ENCODE measurements at regions not wholly inside any gene's neighbourhood (a gene's known extent, or its start where the extent isn't known, plus 50 kb on each side); places are given as distances from the start of the nearest gene placed in this dataset.

DNA sequence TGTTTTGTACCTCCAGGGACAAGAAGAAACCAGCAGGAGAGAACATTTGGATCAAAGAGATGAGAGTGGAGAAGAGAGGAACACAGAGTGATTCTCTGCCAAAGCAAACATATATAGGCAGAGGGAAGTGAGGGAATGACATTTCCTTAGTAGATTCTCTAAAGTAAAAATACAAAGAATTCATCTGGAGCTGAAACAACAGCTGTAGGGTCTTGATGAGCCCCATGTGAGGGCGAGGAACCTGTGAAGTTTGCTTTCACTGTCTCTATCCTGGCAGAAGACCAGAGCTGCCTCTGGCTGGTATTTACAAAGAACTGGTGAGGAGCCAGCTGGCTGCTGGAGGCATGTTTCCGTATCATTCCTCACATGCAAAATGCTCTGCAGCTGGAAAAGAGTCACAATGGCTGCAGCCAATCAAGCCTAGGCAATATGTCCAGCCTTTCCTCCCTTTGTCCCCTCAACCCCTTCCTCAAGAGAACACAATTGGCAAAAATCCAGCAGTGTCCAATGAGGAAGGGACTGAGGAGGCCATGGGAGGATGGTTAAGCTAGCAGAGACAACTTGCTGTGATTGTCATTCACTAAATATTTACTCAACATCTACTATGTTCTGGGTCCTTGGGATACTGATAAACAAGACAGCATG is 122.5 kb downstream of the PHLDA1 start:
- no peak overlapping the region for H3K27ac ChIP-seq (ENCODE audit: low read depth, low read length)
- H3K27me3 ChIP-seq (ENCODE audit: control insufficient read depth in 3 of 3, insufficient read depth in 3 of 3, low read length in 3 of 3): no peaks in the 10 kb centered on the region
- no peaks in the 10 kb centered on the region for H3K36me3 ChIP-seq (ENCODE audit: control insufficient read depth in 3 of 3, insufficient read depth in 3 of 3, low read length in 3 of 3)
- H3K9me3 ChIP-seq (ENCODE audit: control insufficient read depth in 3 of 3, low read length in 3 of 3): no peaks in the 10 kb centered on the region
- H3K4me3 ChIP-seq (ENCODE audit: low read length in 3 of 3): no peak overlapping the region
- no peak overlapping the region for H3K9ac ChIP-seq (ENCODE audit: low read depth in 1 of 3, low read length in 3 of 3)
- peaks cover 19 to 21% (median 20%) of the 10 kb centered on the region in 3 donors for H3K4me1 ChIP-seq (ENCODE audit: control insufficient read depth in 3 of 3, insufficient read depth in 3 of 3, low read length in 3 of 3)

DNA sequence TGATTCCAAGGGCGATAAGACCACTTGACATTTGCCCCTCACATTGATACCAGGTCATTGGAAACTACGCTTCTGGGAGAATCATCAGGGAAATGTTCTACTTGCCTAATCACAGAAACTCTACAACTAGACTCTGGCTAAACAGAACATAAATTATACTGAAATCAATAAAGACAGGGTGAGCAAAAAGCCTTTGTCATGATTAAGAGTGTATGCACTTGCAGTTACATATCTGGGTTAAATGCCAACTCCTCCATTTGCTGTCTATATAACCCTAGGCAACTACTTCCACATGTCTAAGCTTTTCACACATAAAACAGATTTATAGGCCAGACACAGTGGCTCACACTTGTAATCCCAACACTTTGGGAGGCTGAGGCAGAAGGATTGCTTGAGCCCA is 125.7 kb downstream of the PHLDA1 start:
- Histone ChIP-seq H3K9me3 (ENCODE audit: control insufficient read depth in 3 of 3, low read length in 3 of 3) (no peaks in the 10 kb centered on the region), H3K4me3 (ENCODE audit: low read length in 3 of 3) (no peak overlapping the region), H3K36me3 (ENCODE audit: control insufficient read depth in 3 of 3, insufficient read depth in 3 of 3, low read length in 3 of 3) (no peaks in the 10 kb centered on the region), H3K9ac (ENCODE audit: low read depth in 1 of 3, low read length in 3 of 3) (no peak overlapping the region), H3K4me1 (ENCODE audit: control insufficient read depth in 3 of 3, insufficient read depth in 3 of 3, low read length in 3 of 3) (peaks cover 11 to 13% (median 12%) of the 10 kb centered on the region in 3 donors), H3K27ac (ENCODE audit: low read depth, low read length) (no peak overlapping the region), H3K27me3 (ENCODE audit: control insufficient read depth in 3 of 3, insufficient read depth in 3 of 3, low read length in 3 of 3) (no peaks in the 10 kb centered on the region)

DNA sequence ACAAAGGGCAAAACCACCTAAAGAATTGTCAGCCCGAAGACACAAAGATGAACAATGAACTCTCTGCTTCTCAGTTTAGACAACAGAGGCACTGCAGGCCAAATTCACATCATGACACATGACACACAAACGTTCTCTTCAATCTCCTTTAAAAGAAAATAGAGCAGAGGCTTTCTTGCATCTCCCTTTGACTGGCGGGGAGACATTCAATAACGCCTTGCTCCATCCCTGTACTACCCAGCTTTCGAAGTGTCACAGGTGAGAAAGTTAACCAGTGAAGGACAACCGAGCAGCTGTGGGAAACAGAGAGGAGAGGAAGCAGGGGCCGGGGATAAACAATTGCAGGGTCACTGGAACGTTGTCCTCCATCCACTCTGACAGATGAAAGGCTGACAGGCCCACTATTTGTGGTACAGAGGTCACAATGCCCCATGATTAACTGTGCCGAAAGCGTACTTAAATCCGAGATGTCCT is 130.8 kb downstream of the PHLDA1 start:
- no peaks in the 10 kb centered on the region for H3K27me3 ChIP-seq (ENCODE audit: control insufficient read depth in 3 of 3, insufficient read depth in 3 of 3, low read length in 3 of 3)
- no peak overlapping the region for H3K27ac ChIP-seq (ENCODE audit: low read depth, low read length)
- H3K4me3 ChIP-seq (ENCODE audit: low read length in 3 of 3): no peak overlapping the region
- no peaks in the 10 kb centered on the region for H3K36me3 ChIP-seq (ENCODE audit: control insufficient read depth in 3 of 3, insufficient read depth in 3 of 3, low read length in 3 of 3)
- no peaks in the 10 kb centered on the region for H3K4me1 ChIP-seq (ENCODE audit: control insufficient read depth in 3 of 3, insufficient read depth in 3 of 3, low read length in 3 of 3)
- no peaks in the 10 kb centered on the region for H3K9me3 ChIP-seq (ENCODE audit: control insufficient read depth in 3 of 3, low read length in 3 of 3)
- H3K9ac ChIP-seq (ENCODE audit: low read depth in 1 of 3, low read length in 3 of 3): no peak overlapping the region

DNA sequence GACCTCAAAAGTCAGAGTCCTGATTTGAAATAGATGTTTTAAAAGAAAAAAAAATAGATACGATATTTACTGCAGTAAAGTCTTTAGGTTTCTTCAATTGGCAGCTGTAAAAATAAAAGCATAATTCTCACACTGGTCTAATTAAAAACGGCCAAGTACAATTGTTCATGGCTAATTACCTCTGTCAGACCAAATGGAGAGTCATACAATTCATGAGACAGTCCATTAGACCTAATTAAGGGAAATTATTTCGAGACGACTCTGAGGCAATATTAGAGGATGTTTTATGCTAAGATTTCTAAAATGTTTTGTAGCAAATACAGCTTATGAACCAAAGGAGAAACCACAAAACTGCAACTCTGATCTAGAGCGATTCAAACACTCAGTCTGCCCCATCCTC is 131.3 kb downstream of the PHLDA1 start:
- Histone ChIP-seq H3K9me3 (ENCODE audit: control insufficient read depth in 3 of 3, low read length in 3 of 3) (no peaks in the 10 kb centered on the region), H3K27me3 (ENCODE audit: control insufficient read depth in 3 of 3, insufficient read depth in 3 of 3, low read length in 3 of 3) (no peaks in the 10 kb centered on the region), H3K4me3 (ENCODE audit: low read length in 3 of 3) (no peak overlapping the region), H3K4me1 (ENCODE audit: control insufficient read depth in 3 of 3, insufficient read depth in 3 of 3, low read length in 3 of 3) (no peaks in the 10 kb centered on the region), H3K27ac (ENCODE audit: low read depth, low read length) (no peak overlapping the region), H3K9ac (ENCODE audit: low read depth in 1 of 3, low read length in 3 of 3) (no peak overlapping the region), H3K36me3 (ENCODE audit: control insufficient read depth in 3 of 3, insufficient read depth in 3 of 3, low read length in 3 of 3) (no peaks in the 10 kb centered on the region)

DNA sequence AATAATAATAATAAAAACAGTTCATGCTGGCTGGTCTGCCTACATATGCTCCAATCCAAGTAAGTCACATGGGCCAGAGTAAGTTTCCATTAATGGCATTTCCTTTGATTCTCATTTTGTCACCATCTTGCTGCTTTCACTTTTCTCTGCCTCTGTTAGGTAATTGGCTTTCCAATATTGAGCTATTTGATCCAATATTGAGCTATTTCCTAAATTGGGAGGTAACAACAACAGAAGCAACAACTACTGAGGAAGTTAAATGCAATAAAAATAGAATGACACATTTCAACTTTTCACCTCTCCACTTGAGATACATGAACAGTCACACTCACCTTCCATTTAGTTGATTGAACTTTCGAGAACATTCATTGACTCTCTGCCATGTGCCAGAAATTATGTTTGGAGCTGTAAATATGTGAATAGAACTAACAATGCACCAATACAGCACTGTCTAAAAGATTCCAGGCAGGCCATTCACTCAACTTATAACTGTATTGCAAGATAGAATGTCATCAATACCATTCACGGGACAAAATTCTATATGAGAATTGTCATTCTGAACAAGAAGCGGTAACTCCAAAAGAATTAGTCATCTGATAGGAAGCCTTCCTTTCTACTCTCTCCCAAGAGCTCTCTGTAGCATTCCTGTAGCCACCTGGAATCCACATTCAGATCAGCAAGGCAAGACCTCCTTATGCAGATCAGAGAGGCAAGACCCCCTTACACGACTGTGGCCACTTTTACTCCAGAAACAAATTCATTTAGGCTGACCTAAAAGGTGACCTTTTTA is 136.4 kb downstream of the PHLDA1 start:
- no peak overlapping the region for H3K27ac ChIP-seq (ENCODE audit: low read depth, low read length)
- H3K36me3 ChIP-seq (ENCODE audit: control insufficient read depth in 3 of 3, insufficient read depth in 3 of 3, low read length in 3 of 3): no peaks in the 10 kb centered on the region
- peaks cover 0 to 3% (median 0%) of the 10 kb centered on the region in 3 donors for H3K4me1 ChIP-seq (ENCODE audit: control insufficient read depth in 3 of 3, insufficient read depth in 3 of 3, low read length in 3 of 3)
- no peak overlapping the region for H3K9ac ChIP-seq (ENCODE audit: low read depth in 1 of 3, low read length in 3 of 3)
- no peaks in the 10 kb centered on the region for H3K27me3 ChIP-seq (ENCODE audit: control insufficient read depth in 3 of 3, insufficient read depth in 3 of 3, low read length in 3 of 3)
- H3K4me3 ChIP-seq (ENCODE audit: low read length in 3 of 3): no peak overlapping the region
- no peaks in the 10 kb centered on the region for H3K9me3 ChIP-seq (ENCODE audit: control insufficient read depth in 3 of 3, low read length in 3 of 3)

DNA sequence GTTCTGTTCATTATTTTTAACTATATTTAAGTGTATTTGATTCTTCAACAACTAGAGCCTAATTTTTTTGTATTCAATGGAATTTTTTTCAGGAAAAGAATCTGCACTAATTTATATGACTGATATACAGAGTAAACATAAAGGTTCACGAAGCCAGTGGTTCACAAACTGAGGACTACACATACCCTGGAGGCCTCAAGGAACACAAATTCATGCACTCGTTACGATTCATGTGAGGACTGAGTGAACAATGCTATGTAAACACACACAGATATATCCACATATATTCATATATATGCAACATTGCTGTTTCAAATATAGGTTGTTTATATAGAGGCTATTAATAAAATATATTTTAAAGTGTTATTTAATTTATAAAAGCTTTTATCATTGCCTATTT is 137.8 kb downstream of the PHLDA1 start:
- H3K9me3 ChIP-seq (ENCODE audit: control insufficient read depth in 3 of 3, low read length in 3 of 3): no peaks in the 10 kb centered on the region
- H3K9ac ChIP-seq (ENCODE audit: low read depth in 1 of 3, low read length in 3 of 3): no peak overlapping the region
- H3K4me3 ChIP-seq (ENCODE audit: low read length in 3 of 3): no peak overlapping the region
- H3K27me3 ChIP-seq (ENCODE audit: control insufficient read depth in 3 of 3, insufficient read depth in 3 of 3, low read length in 3 of 3): no peaks in the 10 kb centered on the region
- H3K4me1 ChIP-seq (ENCODE audit: control insufficient read depth in 3 of 3, insufficient read depth in 3 of 3, low read length in 3 of 3): peaks cover 0 to 3% (median 0%) of the 10 kb centered on the region in 3 donors
- H3K36me3 ChIP-seq (ENCODE audit: control insufficient read depth in 3 of 3, insufficient read depth in 3 of 3, low read length in 3 of 3): no peaks in the 10 kb centered on the region
- H3K27ac ChIP-seq (ENCODE audit: low read depth, low read length): no peak overlapping the region

DNA sequence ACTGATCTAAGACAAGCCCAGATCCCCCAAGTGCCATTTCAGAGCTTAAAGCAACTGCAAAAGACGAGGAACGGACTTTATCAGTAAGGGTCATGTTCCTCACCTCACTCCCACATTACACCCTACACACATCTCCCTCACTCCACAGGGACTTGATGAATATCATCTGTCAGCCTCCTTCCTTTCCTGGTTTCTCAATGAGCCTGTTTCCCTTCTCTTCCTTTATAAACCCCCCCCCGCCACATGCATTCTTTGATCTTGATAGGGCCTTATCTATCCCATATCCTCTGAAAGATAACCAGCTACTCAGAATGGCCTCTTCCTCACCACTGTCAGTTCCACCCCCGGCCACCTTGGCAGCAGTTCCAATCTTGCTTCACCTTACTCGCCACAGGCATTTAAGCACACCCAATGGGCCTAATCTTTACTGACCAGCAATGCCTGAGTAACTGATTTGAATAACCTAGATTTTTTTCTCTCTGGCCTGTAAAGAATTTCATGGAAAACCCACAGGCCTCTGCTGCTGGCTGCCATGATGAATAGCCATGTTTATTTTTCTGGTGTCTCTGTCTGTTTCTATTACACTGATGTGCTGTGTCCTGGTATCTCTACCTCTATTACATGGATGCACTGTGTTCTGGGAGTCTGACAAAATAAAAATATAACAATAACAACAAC is 138.7 kb downstream of the PHLDA1 start:
- Histone ChIP-seq H3K4me1 (ENCODE audit: control insufficient read depth in 3 of 3, insufficient read depth in 3 of 3, low read length in 3 of 3) (peaks cover 0 to 3% (median 0%) of the 10 kb centered on the region in 3 donors), H3K9ac (ENCODE audit: low read depth in 1 of 3, low read length in 3 of 3) (no peak overlapping the region), H3K27ac (ENCODE audit: low read depth, low read length) (no peak overlapping the region), H3K4me3 (ENCODE audit: low read length in 3 of 3) (no peak overlapping the region), H3K9me3 (ENCODE audit: control insufficient read depth in 3 of 3, low read length in 3 of 3) (no peaks in the 10 kb centered on the region), H3K36me3 (ENCODE audit: control insufficient read depth in 3 of 3, insufficient read depth in 3 of 3, low read length in 3 of 3) (no peaks in the 10 kb centered on the region), H3K27me3 (ENCODE audit: control insufficient read depth in 3 of 3, insufficient read depth in 3 of 3, low read length in 3 of 3) (no peaks in the 10 kb centered on the region)

DNA sequence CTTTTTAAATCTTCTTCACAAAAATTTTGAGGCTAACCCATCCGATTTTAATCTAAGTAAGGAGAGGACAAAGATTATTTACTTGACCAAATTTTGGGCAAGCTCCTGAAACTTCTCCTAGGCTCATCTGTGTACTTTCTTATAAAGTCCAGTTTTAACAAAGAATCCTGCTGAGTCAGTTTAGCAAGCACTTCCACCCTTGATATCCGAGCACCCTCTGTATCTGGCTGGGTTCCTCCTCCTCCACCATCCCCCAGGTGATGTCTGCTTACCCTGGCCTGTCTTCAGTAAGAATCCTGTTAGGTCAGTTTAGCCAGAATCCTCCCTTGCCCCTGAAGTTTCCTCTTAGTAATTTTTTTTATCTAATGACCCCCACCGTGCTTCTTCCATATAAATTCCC is 140.5 kb downstream of the PHLDA1 start:
- Histone ChIP-seq H3K9ac (ENCODE audit: low read depth in 1 of 3, low read length in 3 of 3) (no peak overlapping the region), H3K27me3 (ENCODE audit: control insufficient read depth in 3 of 3, insufficient read depth in 3 of 3, low read length in 3 of 3) (no peaks in the 10 kb centered on the region), H3K4me1 (ENCODE audit: control insufficient read depth in 3 of 3, insufficient read depth in 3 of 3, low read length in 3 of 3) (peaks cover 0 to 3% (median 0%) of the 10 kb centered on the region in 3 donors), H3K4me3 (ENCODE audit: low read length in 3 of 3) (no peak overlapping the region), H3K27ac (ENCODE audit: low read depth, low read length) (no peak overlapping the region), H3K9me3 (ENCODE audit: control insufficient read depth in 3 of 3, low read length in 3 of 3) (no peaks in the 10 kb centered on the region), H3K36me3 (ENCODE audit: control insufficient read depth in 3 of 3, insufficient read depth in 3 of 3, low read length in 3 of 3) (no peaks in the 10 kb centered on the region)

DNA sequence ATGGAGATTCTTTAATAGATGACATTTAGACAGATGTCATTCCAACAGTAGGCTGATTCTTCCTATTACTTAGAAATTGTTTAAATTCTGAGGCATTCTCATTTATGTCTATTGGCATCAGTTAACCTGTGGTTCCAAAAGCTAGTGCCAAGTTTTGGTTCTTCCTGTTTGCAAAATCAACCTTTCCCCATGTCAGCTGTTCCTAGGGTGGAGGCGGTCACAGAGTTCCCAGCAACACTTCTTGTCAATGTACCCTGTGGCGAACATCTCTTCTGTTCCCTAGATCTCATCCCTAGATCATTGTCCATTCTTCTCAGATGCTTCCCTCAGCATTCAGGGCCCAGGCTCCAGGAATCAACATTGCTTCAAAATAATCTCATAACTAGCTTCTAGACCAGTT is 140.9 kb downstream of the PHLDA1 start:
- no peak overlapping the region for H3K9ac ChIP-seq (ENCODE audit: low read depth in 1 of 3, low read length in 3 of 3)

DNA sequence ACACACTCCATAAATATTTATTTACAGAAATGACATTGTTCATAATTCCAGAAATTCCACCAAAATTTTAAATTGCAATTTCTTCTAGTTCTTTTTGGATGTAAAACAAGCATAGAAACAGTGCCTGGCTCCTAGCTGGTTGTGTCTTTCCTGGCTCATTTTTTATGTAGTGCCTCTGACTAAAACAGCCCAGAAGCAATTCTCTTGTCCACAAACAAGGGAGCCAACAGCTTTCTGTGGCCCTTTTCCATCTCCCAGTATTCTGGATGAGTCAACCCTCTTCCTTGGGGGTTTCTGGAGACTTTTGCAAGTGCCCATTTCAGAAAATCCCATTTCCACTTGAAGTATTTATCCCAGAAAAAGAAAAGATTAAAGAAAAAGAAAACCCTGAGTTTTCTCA is 141.4 kb downstream of the PHLDA1 start:
- H3K36me3 ChIP-seq (ENCODE audit: control insufficient read depth in 3 of 3, insufficient read depth in 3 of 3, low read length in 3 of 3): no peaks in the 10 kb centered on the region
- H3K9me3 ChIP-seq (ENCODE audit: control insufficient read depth in 3 of 3, low read length in 3 of 3): no peaks in the 10 kb centered on the region
- no peak overlapping the region for H3K27ac ChIP-seq (ENCODE audit: low read depth, low read length)
- H3K27me3 ChIP-seq (ENCODE audit: control insufficient read depth in 3 of 3, insufficient read depth in 3 of 3, low read length in 3 of 3): no peaks in the 10 kb centered on the region
- no peak overlapping the region for H3K9ac ChIP-seq (ENCODE audit: low read depth in 1 of 3, low read length in 3 of 3)
- H3K4me1 ChIP-seq (ENCODE audit: control insufficient read depth in 3 of 3, insufficient read depth in 3 of 3, low read length in 3 of 3): peaks cover 0 to 3% (median 0%) of the 10 kb centered on the region in 3 donors
- no peak overlapping the region for H3K4me3 ChIP-seq (ENCODE audit: low read length in 3 of 3)

More for the DNA sequence above, 140.9 kb downstream of the PHLDA1 start:
- Histone ChIP-seq H3K4me3 (ENCODE audit: low read length in 3 of 3) (no peak overlapping the region), H3K27ac (ENCODE audit: low read depth, low read length) (no peak overlapping the region), H3K9me3 (ENCODE audit: control insufficient read depth in 3 of 3, low read length in 3 of 3) (no peaks in the 10 kb centered on the region), H3K27me3 (ENCODE audit: control insufficient read depth in 3 of 3, insufficient read depth in 3 of 3, low read length in 3 of 3) (no peaks in the 10 kb centered on the region), H3K4me1 (ENCODE audit: control insufficient read depth in 3 of 3, insufficient read depth in 3 of 3, low read length in 3 of 3) (peaks cover 0 to 3% (median 0%) of the 10 kb centered on the region in 3 donors), H3K36me3 (ENCODE audit: control insufficient read depth in 3 of 3, insufficient read depth in 3 of 3, low read length in 3 of 3) (no peaks in the 10 kb centered on the region)
